ENCODE measurements at regions not wholly inside any gene's neighbourhood (a gene's known extent, or its start where the extent isn't known, plus 50 kb on each side); places are given as distances from the start of the nearest gene placed in this dataset.

DNA sequence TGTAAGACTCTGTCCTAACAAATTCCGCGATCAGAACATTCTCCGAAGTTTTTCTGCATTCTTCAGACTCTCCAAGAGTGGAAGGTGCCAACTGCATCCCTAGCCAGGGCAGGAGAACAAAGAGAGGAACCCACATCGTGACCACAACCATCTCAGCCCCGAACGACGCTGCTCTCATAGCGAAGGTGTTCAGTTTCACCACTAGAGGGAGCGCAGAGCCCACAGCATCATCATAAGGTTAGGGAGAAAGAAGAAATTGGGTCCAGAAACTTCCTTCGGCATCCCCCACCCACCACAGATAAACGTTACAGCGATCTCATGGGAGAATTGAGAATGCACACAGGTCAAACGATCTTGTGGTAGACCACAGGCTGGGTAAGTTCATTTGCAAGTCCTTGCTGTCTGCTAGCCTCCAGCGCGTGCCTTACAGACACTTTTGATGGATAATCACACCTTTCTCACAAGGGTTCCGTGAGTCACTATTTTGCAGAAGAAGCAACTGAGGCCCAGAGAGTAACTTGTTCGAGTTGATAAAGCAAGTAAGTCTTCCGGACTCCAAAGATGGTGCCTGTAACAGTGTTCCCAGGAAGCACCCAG lies 53.7 kb upstream of the ARL4C start:
- TF ChIP-seq, protein P1, sequence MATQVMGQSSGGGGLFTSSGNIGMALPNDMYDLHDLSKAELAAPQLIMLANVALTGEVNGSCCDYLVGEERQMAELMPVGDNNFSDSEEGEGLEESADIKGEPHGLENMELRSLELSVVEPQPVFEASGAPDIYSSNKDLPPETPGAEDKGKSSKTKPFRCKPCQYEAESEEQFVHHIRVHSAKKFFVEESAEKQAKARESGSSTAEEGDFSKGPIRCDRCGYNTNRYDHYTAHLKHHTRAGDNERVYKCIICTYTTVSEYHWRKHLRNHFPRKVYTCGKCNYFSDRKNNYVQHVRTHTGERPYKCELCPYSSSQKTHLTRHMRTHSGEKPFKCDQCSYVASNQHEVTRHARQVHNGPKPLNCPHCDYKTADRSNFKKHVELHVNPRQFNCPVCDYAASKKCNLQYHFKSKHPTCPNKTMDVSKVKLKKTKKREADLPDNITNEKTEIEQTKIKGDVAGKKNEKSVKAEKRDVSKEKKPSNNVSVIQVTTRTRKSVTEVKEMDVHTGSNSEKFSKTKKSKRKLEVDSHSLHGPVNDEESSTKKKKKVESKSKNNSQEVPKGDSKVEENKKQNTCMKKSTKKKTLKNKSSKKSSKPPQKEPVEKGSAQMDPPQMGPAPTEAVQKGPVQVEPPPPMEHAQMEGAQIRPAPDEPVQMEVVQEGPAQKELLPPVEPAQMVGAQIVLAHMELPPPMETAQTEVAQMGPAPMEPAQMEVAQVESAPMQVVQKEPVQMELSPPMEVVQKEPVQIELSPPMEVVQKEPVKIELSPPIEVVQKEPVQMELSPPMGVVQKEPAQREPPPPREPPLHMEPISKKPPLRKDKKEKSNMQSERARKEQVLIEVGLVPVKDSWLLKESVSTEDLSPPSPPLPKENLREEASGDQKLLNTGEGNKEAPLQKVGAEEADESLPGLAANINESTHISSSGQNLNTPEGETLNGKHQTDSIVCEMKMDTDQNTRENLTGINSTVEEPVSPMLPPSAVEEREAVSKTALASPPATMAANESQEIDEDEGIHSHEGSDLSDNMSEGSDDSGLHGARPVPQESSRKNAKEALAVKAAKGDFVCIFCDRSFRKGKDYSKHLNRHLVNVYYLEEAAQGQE (IDR thresholded peaks at IDR 0.05; ENCODE audit: low read depth): no peak
- TF ChIP-seq TCF12 (IDR thresholded peaks at IDR 0.05; ENCODE audit: low read depth): no peak
- TF ChIP-seq EP300 (IDR thresholded peaks at IDR 0.05; ENCODE audit: borderline replicate concordance): no peak
